HFF-Myc (cell line): ENCODE measurements at regions not wholly inside any gene's neighbourhood (a gene's known extent, or its start where the extent isn't known, plus 50 kb on each side); places are given as distances from the start of the nearest gene placed in this dataset.

Source experiments
- DNase-seq: peaks from one replicate; pipeline ENCODE4 v3.0.0-alpha.2; 2011; ENCODE audit warnings: low read depth; ENCODE audit errors: extremely low read depth
- H3K4me3 ChIP-seq: replicated peaks from 2 replicates; pipeline ENCODE4 v1.5.1; 2011; ENCODE audit warnings: low read depth, mild to moderate bottlenecking, control low read depth, low read length
- TF ChIP-seq, protein P1 (sequence below): IDR thresholded peaks from 2 replicates; pipeline ENCODE4 v1.5.1; 2012; ENCODE audit warnings: mild to moderate bottlenecking, low read depth, low read length, control low read depth; ENCODE audit errors: missing control alignments

DNA sequence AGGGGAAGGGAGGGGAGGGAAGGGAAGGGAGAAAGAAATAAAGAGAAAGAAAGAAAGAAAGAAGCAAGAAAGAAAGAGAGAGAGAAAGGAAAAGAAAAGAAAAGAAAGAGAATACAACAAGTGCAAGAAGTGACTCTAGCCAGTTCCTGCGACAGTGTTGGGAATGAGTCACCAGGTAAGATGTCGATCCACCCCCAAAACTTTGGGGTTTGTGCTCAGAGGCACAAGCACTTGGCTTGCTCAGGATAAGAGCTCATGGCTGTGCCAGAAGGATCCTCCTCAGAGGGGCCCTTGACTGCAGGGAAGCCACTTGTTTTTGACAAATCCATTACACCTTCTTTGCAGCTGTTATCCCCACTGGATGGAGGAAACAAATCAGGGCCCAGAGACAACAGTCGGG lies 137.7 kb downstream of the TMEM132E start:
- TF ChIP-seq, protein P1, sequence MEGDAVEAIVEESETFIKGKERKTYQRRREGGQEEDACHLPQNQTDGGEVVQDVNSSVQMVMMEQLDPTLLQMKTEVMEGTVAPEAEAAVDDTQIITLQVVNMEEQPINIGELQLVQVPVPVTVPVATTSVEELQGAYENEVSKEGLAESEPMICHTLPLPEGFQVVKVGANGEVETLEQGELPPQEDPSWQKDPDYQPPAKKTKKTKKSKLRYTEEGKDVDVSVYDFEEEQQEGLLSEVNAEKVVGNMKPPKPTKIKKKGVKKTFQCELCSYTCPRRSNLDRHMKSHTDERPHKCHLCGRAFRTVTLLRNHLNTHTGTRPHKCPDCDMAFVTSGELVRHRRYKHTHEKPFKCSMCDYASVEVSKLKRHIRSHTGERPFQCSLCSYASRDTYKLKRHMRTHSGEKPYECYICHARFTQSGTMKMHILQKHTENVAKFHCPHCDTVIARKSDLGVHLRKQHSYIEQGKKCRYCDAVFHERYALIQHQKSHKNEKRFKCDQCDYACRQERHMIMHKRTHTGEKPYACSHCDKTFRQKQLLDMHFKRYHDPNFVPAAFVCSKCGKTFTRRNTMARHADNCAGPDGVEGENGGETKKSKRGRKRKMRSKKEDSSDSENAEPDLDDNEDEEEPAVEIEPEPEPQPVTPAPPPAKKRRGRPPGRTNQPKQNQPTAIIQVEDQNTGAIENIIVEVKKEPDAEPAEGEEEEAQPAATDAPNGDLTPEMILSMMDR, result no peak
- H3K4me3 ChIP-seq, result no peak overlapping the region
- no peak for DNase-seq

GRCh38 chr17:34716291-34716690 lies 136.9 kb downstream of the TMEM132E start:
- TF ChIP-seq, protein P1, result no peak
- no peak for DNase-seq
- H3K4me3 ChIP-seq, result no peak overlapping the region

- TF ChIP-seq, protein P1, result no peak
- DNase-seq, result no peak
These were observed 136.1 kb downstream of the TMEM132E start for GRCh38 chr17:34715504-34715903.

DNA sequence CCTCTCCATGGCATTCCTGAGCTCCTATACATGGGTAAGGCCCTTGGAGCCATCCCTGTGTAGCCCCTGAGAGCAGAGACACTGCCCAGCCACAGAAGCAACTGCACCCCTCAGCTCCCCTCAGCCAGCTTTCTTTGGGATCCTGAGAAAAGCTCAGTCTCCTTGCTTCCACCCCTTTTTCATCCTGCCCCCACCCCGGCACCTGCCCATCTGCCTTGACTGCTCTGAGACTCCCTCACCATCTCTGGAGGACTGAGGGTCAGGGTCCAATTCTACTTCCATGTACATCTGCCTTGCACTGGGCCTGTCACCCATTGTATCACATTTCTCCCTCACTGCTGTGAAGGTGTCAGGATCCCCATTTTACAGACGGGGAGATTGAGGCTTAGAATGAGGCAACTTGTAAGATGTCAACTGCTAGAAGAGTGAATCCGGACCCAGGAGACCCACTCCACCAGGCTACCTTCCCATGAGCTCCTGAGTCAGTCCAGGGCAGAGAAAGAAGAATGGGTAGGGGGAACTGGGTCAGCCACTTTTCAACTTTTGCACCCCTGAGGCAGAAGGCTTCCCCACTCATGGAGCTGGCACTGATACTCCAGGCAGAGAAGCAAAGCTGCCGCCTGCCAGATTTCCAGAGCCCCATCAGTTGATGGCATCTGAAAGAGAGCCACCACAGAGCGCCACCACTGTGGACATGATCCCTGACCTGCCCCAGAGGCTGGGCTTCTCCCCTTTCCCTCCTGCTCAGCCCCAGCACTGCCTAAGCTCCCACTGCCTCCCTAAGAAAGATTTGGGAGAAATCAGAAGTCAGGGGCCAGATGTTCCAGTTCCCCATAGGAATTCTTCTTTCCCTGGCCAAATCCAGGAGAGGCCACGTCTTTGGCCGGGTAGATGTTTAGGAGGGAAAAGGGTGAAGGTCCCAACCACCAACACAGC lies 135.4 kb downstream of the TMEM132E start:
- H3K4me3 ChIP-seq, result no peak overlapping the region
- TF ChIP-seq, protein P1, result no peak
- no peak for DNase-seq

More at GRCh38 chr17:34715504-34715903, 136.1 kb downstream of the TMEM132E start:
- no peak overlapping the region for H3K4me3 ChIP-seq

DNA sequence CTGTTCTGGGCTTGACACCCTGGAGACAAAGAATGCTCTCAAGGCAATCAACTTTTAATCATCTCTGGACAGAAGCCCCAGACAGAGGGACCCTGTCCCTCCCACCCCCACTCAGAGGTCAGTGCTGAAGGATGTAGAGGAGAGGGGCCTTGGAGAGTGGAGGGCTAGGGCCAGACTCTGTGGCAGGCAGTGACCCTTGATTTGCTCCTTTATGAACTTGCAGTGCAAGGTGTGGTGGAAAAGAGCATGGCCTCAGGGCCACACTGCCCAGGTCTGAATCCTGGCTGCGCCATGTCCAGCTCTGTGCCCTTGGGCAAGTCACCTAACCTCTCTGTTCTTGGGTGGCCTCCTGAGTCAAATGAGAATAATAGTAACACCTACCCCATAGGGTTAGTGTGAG lies 134.3 kb downstream of the TMEM132E start:
- H3K4me3 ChIP-seq, result no peak overlapping the region
- DNase-seq, result no peak
- TF ChIP-seq, protein P1, result no peak

- TF ChIP-seq, protein P1, result no peak
- DNase-seq, result no peak
- H3K4me3 ChIP-seq, result no peak overlapping the region
These were observed 133.3 kb downstream of the TMEM132E start for GRCh38 chr17:34712481-34713195.
